ENCODE measurements at regions not wholly inside any gene's neighbourhood (a gene's known extent, or its start where the extent isn't known, plus 50 kb on each side); places are given as distances from the start of the nearest gene placed in this dataset.
"Not testable (repeated sequence)": the region's sequence is repeated elsewhere in the genome, so short reads cannot be mapped to it uniquely, and the experiment has no call there.

- H3K36me3 ChIP-seq (ENCODE audit: insufficient read depth); H3K4me2 ChIP-seq; H3K9ac ChIP-seq; H3K4me3 ChIP-seq (IDR thresholded peaks at IDR 0.05; ENCODE audit: insufficient read depth, low read depth, low read length); H3K4me1 ChIP-seq (ENCODE audit: low read depth, poor library complexity, severe bottlenecking); H3K27ac ChIP-seq; H4K20me1 ChIP-seq (ENCODE audit: insufficient read depth); H3K27me3 ChIP-seq (ENCODE audit: insufficient read depth, low read depth); H2AFZ ChIP-seq (ENCODE audit: low read depth); H3K79me2 ChIP-seq (ENCODE audit: insufficient read depth, low read depth): not testable (repeated sequence)
Observed at GRCh38 chr15:84516773-84517172, 84.0 kb upstream of the ZSCAN2 start.

- not testable (repeated sequence) for H3K27me3 ChIP-seq (ENCODE audit: insufficient read depth, low read depth); H3K4me1 ChIP-seq (ENCODE audit: low read depth, poor library complexity, severe bottlenecking); H3K4me2 ChIP-seq; H3K9ac ChIP-seq; H3K36me3 ChIP-seq (ENCODE audit: insufficient read depth); H4K20me1 ChIP-seq (ENCODE audit: insufficient read depth); H2AFZ ChIP-seq (ENCODE audit: low read depth); H3K79me2 ChIP-seq (ENCODE audit: insufficient read depth, low read depth); H3K27ac ChIP-seq; H3K4me3 ChIP-seq (IDR thresholded peaks at IDR 0.05; ENCODE audit: insufficient read depth, low read depth, low read length)
Observed at GRCh38 chr15:84525491-84526344, 75.1 kb upstream of the ZSCAN2 start.

DNA sequence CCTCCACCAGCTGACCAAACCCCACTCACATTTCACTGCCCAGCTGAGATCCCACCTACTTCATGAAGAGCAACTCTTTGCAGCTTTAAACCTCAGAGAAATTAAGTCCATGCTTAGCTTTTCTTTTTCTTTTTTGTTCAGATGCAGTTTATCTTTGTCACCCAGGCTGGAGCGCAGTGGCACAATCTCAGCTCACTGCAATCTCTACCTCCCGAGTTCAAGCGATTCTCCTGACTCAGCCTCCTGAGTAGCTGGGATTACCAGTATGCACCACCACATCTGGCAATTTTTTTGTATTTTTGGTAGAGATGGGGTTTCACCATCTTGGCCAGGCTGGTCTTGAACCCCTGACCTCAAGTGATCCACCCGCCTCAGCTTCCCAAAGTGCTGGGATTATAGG, 70.1 kb upstream of the ZSCAN2 start:
- peaks cover 32% of the 10 kb centered on the region for H3K4me1 ChIP-seq (ENCODE audit: low read depth, poor library complexity, severe bottlenecking)
- not testable (repeated sequence) for H3K9ac ChIP-seq; H3K27ac ChIP-seq; H3K4me3 ChIP-seq (IDR thresholded peaks at IDR 0.05; ENCODE audit: insufficient read depth, low read depth, low read length); H3K27me3 ChIP-seq (ENCODE audit: insufficient read depth, low read depth); H3K4me2 ChIP-seq; H4K20me1 ChIP-seq (ENCODE audit: insufficient read depth); H2AFZ ChIP-seq (ENCODE audit: low read depth); H3K79me2 ChIP-seq (ENCODE audit: insufficient read depth, low read depth); H3K36me3 ChIP-seq (ENCODE audit: insufficient read depth)

- not testable (repeated sequence) for H3K4me2 ChIP-seq; H2AFZ ChIP-seq (ENCODE audit: low read depth); H4K20me1 ChIP-seq (ENCODE audit: insufficient read depth)
Observed at GRCh38 chr15:84531223-84531622, 69.6 kb upstream of the ZSCAN2 start.

GRCh38 chr15:84531709-84532367, 69.0 kb upstream of the ZSCAN2 start:
- H3K27me3 ChIP-seq (ENCODE audit: insufficient read depth, low read depth); H3K9ac ChIP-seq: not testable (repeated sequence)

More at GRCh38 chr15:84531223-84531622, 69.6 kb upstream of the ZSCAN2 start:
- not testable (repeated sequence) for H3K4me3 ChIP-seq (IDR thresholded peaks at IDR 0.05; ENCODE audit: insufficient read depth, low read depth, low read length); H3K27ac ChIP-seq; H3K36me3 ChIP-seq (ENCODE audit: insufficient read depth); H3K79me2 ChIP-seq (ENCODE audit: insufficient read depth, low read depth); H3K9ac ChIP-seq; H3K27me3 ChIP-seq (ENCODE audit: insufficient read depth, low read depth)
- peaks cover 36% of the 10 kb centered on the region for H3K4me1 ChIP-seq (ENCODE audit: low read depth, poor library complexity, severe bottlenecking)

DNA sequence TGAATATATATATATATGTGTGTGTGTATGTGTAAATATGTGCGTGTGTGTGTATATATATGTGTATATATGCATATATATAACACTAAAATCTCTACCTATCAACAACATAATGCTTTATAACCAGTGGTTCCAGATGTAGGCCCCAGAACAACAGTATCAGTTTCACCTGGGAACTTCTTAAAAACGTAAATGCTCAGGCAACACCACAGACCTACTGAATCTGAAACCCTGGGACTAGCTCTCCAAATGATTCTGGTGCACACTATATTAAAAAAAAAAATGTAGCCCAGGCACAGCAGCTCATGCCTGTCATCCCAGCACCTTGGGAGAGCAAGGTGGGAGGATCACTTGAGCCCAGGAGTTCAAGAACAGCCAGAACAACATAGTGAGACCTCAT, 67.1 kb upstream of the ZSCAN2 start:
- Histone ChIP-seq H3K4me1 (ENCODE audit: low read depth, poor library complexity, severe bottlenecking) (peaks cover 46% of the 10 kb centered on the region), H3K4me2 (peak overlapping the region; percentile 74), H3K27ac (peak overlapping the region; percentile 36; the same call in 1 of the 2 replicates)
- not testable (repeated sequence) for H3K9ac ChIP-seq; H4K20me1 ChIP-seq (ENCODE audit: insufficient read depth); H3K27me3 ChIP-seq (ENCODE audit: insufficient read depth, low read depth); H2AFZ ChIP-seq (ENCODE audit: low read depth); H3K36me3 ChIP-seq (ENCODE audit: insufficient read depth); H3K79me2 ChIP-seq (ENCODE audit: insufficient read depth, low read depth); H3K4me3 ChIP-seq (IDR thresholded peaks at IDR 0.05; ENCODE audit: insufficient read depth, low read depth, low read length)

More at GRCh38 chr15:84531709-84532367, 69.0 kb upstream of the ZSCAN2 start:
- not testable (repeated sequence) for H3K4me2 ChIP-seq; H3K36me3 ChIP-seq (ENCODE audit: insufficient read depth); H3K27ac ChIP-seq; H2AFZ ChIP-seq (ENCODE audit: low read depth); H4K20me1 ChIP-seq (ENCODE audit: insufficient read depth); H3K79me2 ChIP-seq (ENCODE audit: insufficient read depth, low read depth); H3K4me3 ChIP-seq (IDR thresholded peaks at IDR 0.05; ENCODE audit: insufficient read depth, low read depth, low read length)
- peaks cover 43% of the 10 kb centered on the region for H3K4me1 ChIP-seq (ENCODE audit: low read depth, poor library complexity, severe bottlenecking)

GRCh38 chr15:84534561-84535235, 66.1 kb upstream of the ZSCAN2 start:
- not testable (repeated sequence) for H4K20me1 ChIP-seq (ENCODE audit: insufficient read depth); H3K79me2 ChIP-seq (ENCODE audit: insufficient read depth, low read depth); H3K4me3 ChIP-seq (IDR thresholded peaks at IDR 0.05; ENCODE audit: insufficient read depth, low read depth, low read length); H3K36me3 ChIP-seq (ENCODE audit: insufficient read depth); H3K27me3 ChIP-seq (ENCODE audit: insufficient read depth, low read depth)
- Histone ChIP-seq H3K27ac (peak overlapping the region; percentile 60), H3K4me1 (ENCODE audit: low read depth, poor library complexity, severe bottlenecking) (peaks cover 46% of the 10 kb centered on the region), H3K4me2 (peak overlapping the region; percentile 74), H2AFZ (ENCODE audit: low read depth) (peak overlapping the region; percentile 7; the same call in 1 of the 2 replicates), H3K9ac (peak overlapping the region; percentile 34; the same call in 1 of the 2 replicates)

DNA sequence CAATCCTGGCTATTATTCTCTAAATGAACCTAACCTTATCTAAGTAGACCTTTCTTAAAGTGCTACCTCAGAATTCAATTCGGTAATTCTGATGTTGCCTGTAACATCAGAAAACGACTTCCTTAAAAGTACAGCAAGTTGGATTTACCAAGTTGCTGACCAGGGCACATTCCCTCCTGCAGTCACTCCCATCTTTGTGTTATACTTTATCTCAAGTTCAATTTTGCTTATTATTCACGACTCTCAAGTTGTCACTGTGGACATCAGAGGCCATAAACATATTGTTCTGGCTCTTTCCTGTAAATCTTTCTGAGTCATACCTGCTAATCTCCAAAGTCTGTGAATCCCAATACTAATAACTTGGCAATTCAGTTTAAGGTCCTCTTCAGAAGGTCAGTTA, 64.6 kb upstream of the ZSCAN2 start:
- not testable (repeated sequence) for H3K79me2 ChIP-seq (ENCODE audit: insufficient read depth, low read depth); H2AFZ ChIP-seq (ENCODE audit: low read depth); H3K36me3 ChIP-seq (ENCODE audit: insufficient read depth); H4K20me1 ChIP-seq (ENCODE audit: insufficient read depth); H3K9ac ChIP-seq; H3K27ac ChIP-seq; H3K27me3 ChIP-seq (ENCODE audit: insufficient read depth, low read depth); H3K4me3 ChIP-seq (IDR thresholded peaks at IDR 0.05; ENCODE audit: insufficient read depth, low read depth, low read length)
- H3K4me2 ChIP-seq: peak overlapping the region; percentile 74; the same call in 1 of the 2 replicates
- peaks cover 46% of the 10 kb centered on the region for H3K4me1 ChIP-seq (ENCODE audit: low read depth, poor library complexity, severe bottlenecking)

DNA sequence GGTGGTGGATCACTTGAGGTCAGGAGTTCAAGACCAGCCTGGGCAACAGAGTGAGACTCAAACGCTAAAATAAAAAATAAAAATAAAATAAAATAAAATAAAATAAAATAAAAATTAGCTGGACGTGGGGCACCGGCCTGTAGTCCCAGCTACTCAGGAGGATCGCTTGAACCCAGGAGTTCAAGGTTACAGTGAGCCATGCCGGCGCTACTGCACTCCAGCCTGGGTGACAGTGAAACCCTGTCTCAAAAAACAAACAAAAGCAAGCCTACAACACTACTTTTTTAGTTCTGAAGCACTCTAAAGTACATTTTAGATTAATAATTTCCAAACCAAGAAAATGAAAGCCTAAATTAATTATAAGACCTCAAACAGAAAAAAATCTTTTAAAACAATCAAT, 56.2 kb upstream of the ZSCAN2 start:
- H3K36me3 ChIP-seq (ENCODE audit: insufficient read depth); H3K79me2 ChIP-seq (ENCODE audit: insufficient read depth, low read depth); H3K27me3 ChIP-seq (ENCODE audit: insufficient read depth, low read depth); H3K4me2 ChIP-seq; H3K27ac ChIP-seq; H4K20me1 ChIP-seq (ENCODE audit: insufficient read depth); H2AFZ ChIP-seq (ENCODE audit: low read depth); H3K4me3 ChIP-seq (IDR thresholded peaks at IDR 0.05; ENCODE audit: insufficient read depth, low read depth, low read length); H3K9ac ChIP-seq: not testable (repeated sequence)
- peaks cover 17% of the 10 kb centered on the region for H3K4me1 ChIP-seq (ENCODE audit: low read depth, poor library complexity, severe bottlenecking)

DNA sequence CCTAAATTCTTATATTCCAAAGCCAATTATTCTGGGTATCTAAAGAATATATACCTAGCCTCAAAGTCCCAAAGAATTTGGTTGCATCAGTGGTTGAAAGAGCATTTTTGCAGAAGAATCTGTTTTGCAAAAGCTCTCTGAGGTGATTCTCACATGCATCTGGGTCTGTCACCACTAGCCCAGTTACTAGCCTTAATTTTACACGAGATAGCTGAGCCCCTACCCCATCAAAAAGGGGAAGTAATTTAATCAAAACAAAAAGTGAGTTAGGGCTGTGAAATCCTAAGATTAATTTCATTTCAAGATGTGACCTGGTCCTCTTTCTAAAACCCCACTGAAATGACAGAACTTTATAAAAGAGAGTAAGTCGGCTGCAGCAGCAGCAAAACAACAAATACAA, 53.7 kb upstream of the ZSCAN2 start:
- H3K4me3 ChIP-seq (IDR thresholded peaks at IDR 0.05; ENCODE audit: insufficient read depth, low read depth, low read length); H3K27ac ChIP-seq; H3K27me3 ChIP-seq (ENCODE audit: insufficient read depth, low read depth); H3K9ac ChIP-seq; H4K20me1 ChIP-seq (ENCODE audit: insufficient read depth); H3K79me2 ChIP-seq (ENCODE audit: insufficient read depth, low read depth); H2AFZ ChIP-seq (ENCODE audit: low read depth); H3K36me3 ChIP-seq (ENCODE audit: insufficient read depth); H3K4me2 ChIP-seq: not testable (repeated sequence)
- peaks cover 17% of the 10 kb centered on the region for H3K4me1 ChIP-seq (ENCODE audit: low read depth, poor library complexity, severe bottlenecking)

Data from KMS-11 (cell line).